ENCODE measurements at regions not wholly inside any gene's neighbourhood (a gene's known extent, or its start where the extent isn't known, plus 50 kb on each side); places are given as distances from the start of the nearest gene placed in this dataset.

DNA sequence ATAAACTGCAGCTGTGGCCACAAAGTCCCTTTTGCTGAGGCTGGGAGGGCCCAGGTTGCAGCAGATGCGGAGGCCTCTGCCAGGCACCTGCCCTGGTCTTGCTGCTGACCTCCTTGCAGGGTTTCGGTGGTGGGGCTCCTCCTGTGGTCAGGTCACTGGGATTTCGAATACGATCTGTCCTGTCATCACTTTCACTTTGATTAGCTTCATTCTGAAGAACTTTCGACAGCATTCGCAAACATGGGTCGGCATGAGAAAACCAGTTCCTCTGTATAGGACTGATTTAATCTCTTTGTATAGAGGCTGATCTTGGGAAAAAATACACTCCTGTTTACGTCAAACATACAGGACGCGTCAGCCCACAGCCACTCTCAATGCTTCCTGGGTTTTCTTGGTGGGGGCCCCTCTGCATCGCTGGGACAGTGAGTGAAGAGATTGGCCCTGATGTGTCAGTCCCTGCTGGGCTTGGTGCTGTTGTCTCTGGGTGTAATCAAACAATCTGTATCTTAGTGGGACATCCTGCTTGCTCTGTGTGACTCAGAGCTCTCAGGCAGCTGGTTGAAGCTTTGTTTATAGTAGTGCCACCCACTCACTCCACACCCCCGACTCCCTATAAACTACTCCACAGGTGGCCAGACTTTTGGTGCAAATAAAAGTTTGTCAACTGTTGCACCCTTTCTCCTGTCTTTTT, 209.4 kb upstream of the CXCR4 start:
- Histone ChIP-seq H3K4me3 (ENCODE audit: low read depth, low read length, poor library complexity, severe bottlenecking) (no peak overlapping the region), H3K36me3 (ENCODE audit: insufficient read depth, low read length, poor library complexity, severe bottlenecking) (no peaks in the 10 kb centered on the region), H3K27ac (ENCODE audit: low read depth, low read length, poor library complexity, severe bottlenecking) (no peak overlapping the region), H3K27me3 (replicated peaks; ENCODE audit: insufficient read depth, low read depth, low read length, poor library complexity) (no peaks in the 10 kb centered on the region), H3K9me3 (ENCODE audit: low read depth, low read length, poor library complexity, severe bottlenecking) (no peaks in the 10 kb centered on the region), H3K4me1 (ENCODE audit: insufficient read depth, low read length, poor library complexity, severe bottlenecking) (no peaks in the 10 kb centered on the region)
- BruUV-seq (replicated peaks) = no TSS peak
- intact Hi-C loops (cut with micrococcal nuclease; ENCODE audit: unreplicated experiment) = no loop called here
- POLR2A ChIA-PET (ENCODE audit: low non-redundant PET) = no interaction called here
- peak; percentile 29 for DNase-seq (ENCODE audit: low spot score)
- CTCF ChIA-PET = no interaction called here
- TF ChIP-seq, protein P1, sequence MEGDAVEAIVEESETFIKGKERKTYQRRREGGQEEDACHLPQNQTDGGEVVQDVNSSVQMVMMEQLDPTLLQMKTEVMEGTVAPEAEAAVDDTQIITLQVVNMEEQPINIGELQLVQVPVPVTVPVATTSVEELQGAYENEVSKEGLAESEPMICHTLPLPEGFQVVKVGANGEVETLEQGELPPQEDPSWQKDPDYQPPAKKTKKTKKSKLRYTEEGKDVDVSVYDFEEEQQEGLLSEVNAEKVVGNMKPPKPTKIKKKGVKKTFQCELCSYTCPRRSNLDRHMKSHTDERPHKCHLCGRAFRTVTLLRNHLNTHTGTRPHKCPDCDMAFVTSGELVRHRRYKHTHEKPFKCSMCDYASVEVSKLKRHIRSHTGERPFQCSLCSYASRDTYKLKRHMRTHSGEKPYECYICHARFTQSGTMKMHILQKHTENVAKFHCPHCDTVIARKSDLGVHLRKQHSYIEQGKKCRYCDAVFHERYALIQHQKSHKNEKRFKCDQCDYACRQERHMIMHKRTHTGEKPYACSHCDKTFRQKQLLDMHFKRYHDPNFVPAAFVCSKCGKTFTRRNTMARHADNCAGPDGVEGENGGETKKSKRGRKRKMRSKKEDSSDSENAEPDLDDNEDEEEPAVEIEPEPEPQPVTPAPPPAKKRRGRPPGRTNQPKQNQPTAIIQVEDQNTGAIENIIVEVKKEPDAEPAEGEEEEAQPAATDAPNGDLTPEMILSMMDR (conservative IDR thresholded peaks at IDR 0.05; ENCODE audit: low read depth, low read length) = no peak
- no peak for TF ChIP-seq EZH2 (IDR thresholded peaks at IDR 0.05; ENCODE audit: borderline replicate concordance, low read depth, low read length, poor library complexity, severe bottlenecking)

DNA sequence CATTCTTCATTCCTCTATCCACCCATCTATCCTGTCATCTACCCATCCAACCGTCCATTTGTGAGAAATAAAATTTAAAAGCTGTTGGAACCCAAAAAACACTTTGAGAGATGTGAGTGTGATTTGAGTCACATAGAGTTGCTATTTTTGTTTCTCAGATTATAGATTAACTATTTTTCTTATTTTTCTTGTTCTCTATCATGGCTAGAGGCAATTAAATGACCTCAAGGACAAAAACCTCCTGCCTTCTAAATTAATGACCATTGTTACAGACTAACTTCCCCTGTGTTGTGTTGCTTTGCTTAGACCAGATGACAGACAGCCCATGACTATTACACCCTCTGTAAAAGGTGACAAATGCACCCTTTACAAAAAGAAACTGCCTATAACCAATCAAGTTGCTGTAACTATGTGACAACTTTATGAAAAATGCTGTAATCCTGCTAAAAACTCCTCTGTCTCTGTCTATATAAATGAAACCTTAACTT, 207.9 kb upstream of the CXCR4 start:
- TF ChIP-seq, protein P1 (conservative IDR thresholded peaks at IDR 0.05; ENCODE audit: low read depth, low read length) = no peak
- BruUV-seq (replicated peaks) = no TSS peak
- Histone ChIP-seq H3K27me3 (replicated peaks; ENCODE audit: insufficient read depth, low read depth, low read length, poor library complexity) (no peaks in the 10 kb centered on the region), H3K36me3 (ENCODE audit: insufficient read depth, low read length, poor library complexity, severe bottlenecking) (no peaks in the 10 kb centered on the region), H3K4me1 (ENCODE audit: insufficient read depth, low read length, poor library complexity, severe bottlenecking) (no peaks in the 10 kb centered on the region), H3K4me3 (ENCODE audit: low read depth, low read length, poor library complexity, severe bottlenecking) (no peak overlapping the region), H3K9me3 (ENCODE audit: low read depth, low read length, poor library complexity, severe bottlenecking) (no peaks in the 10 kb centered on the region), H3K27ac (ENCODE audit: low read depth, low read length, poor library complexity, severe bottlenecking) (no peak overlapping the region)
- POLR2A ChIA-PET (ENCODE audit: low non-redundant PET) = no interaction called here
- intact Hi-C loops (cut with micrococcal nuclease; ENCODE audit: unreplicated experiment) = no loop called here
- DNase-seq (ENCODE audit: low spot score) = no peak
- CTCF ChIA-PET = no interaction called here

DNA sequence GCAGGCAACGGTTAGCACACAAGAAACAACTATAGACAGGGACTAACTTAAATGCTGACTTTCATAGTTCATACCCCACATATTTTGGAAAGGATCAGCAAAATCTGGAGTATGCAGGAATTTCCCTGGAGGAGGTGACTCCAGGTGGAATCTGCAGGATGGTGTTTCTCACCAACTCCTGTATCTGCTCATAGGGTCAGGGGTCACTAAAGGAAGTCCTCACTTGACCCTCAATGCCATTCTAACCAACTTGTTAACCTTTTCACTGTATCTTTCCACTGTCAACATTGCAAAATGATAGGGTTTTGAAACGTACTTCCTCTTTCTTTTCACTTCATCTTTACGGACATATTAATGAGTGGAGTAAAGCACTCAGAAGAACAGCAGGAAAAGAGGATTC, 207.0 kb upstream of the CXCR4 start:
- ChIA-PET CTCF (no interaction called here), POLR2A (ENCODE audit: low non-redundant PET) (interaction anchor here (0.6 kb wide), 1 partner anchor 441 kb away, joined by 3 read pairs; no protein-coding TSS in a partner anchor)
- intact Hi-C loops (cut with micrococcal nuclease; ENCODE audit: unreplicated experiment) = no loop called here
- no peak overlapping the region for H3K4me3 ChIP-seq (ENCODE audit: low read depth, low read length, poor library complexity, severe bottlenecking)
- TF ChIP-seq, protein P1 (conservative IDR thresholded peaks at IDR 0.05; ENCODE audit: low read depth, low read length) = no peak
- TF ChIP-seq EZH2 (IDR thresholded peaks at IDR 0.05; ENCODE audit: borderline replicate concordance, low read depth, low read length, poor library complexity, severe bottlenecking) = no peak
- DNase-seq (ENCODE audit: low spot score) = no peak
- no peaks in the 10 kb centered on the region for H3K9me3 ChIP-seq (ENCODE audit: low read depth, low read length, poor library complexity, severe bottlenecking)
- no peak overlapping the region for H3K27ac ChIP-seq (ENCODE audit: low read depth, low read length, poor library complexity, severe bottlenecking)
- no peaks in the 10 kb centered on the region for H3K36me3 ChIP-seq (ENCODE audit: insufficient read depth, low read length, poor library complexity, severe bottlenecking)
- no peaks in the 10 kb centered on the region for H3K4me1 ChIP-seq (ENCODE audit: insufficient read depth, low read length, poor library complexity, severe bottlenecking)
- H3K27me3 ChIP-seq (replicated peaks; ENCODE audit: insufficient read depth, low read depth, low read length, poor library complexity) = no peaks in the 10 kb centered on the region
- no TSS peak for BruUV-seq (replicated peaks)
